DOHH2 (cell line): ENCODE measurements at regions not wholly inside any gene's neighbourhood (a gene's known extent, or its start where the extent isn't known, plus 50 kb on each side); places are given as distances from the start of the nearest gene placed in this dataset.
"Not testable (repeated sequence)": the region's sequence is repeated elsewhere in the genome, so short reads cannot be mapped to it uniquely, and the experiment has no call there.

ENCODE experiments used
- H3F3A ChIP-seq: fragments of 200-600 bp; sonication (generic), shearing (Covaris generic); 2 replicates; pipeline ENCODE4 v1.6.0; 2016; ENCODE audit warnings: antibody characterized with exemption, mild to moderate bottlenecking; ENCODE audit not compliant: control insufficient read depth, insufficient read depth
- H3K27ac ChIP-seq: fragments of 200-600 bp; sonication (generic); 2 replicates; pipeline ENCODE4 v1.5.1; 2014; ENCODE audit warnings: low read depth, mild to moderate bottlenecking, low read length, moderate library complexity
- H3K27me3 ChIP-seq: fragments of 200-600 bp; sonication (generic); 2 replicates; pipeline ENCODE4 v1.6.1; 2014; ENCODE audit warnings: mild to moderate bottlenecking, low read length, mixed read lengths; ENCODE audit not compliant: control insufficient read depth
- H3K36me3 ChIP-seq: fragments of 200-600 bp; sonication (generic); 2 replicates; pipeline ENCODE4 v1.6.1; 2014; ENCODE audit warnings: mild to moderate bottlenecking, low read length, moderate library complexity, mixed read lengths; ENCODE audit not compliant: control insufficient read depth
- H3K4me1 ChIP-seq: fragments of 200-600 bp; sonication (generic); 2 replicates; pipeline ENCODE4 v1.6.1; 2014; ENCODE audit warnings: mild to moderate bottlenecking, low read length, mixed read lengths; ENCODE audit not compliant: control insufficient read depth
- H3K4me2 ChIP-seq: fragments of 200-600 bp; sonication (generic); 2 replicates; pipeline ENCODE4 v1.6.0; 2014; ENCODE audit warnings: mild to moderate bottlenecking, low read length, moderate library complexity
- H3K4me3 ChIP-seq: fragments of 200-600 bp; sonication (generic); 2 replicates; pipeline ENCODE4 v1.5.1; 2014; ENCODE audit warnings: mild to moderate bottlenecking, low read length, mixed read lengths
- H3K79me2 ChIP-seq: fragments of 200-600 bp; sonication (generic); 2 replicates; pipeline ENCODE4 v1.6.1; 2014; ENCODE audit warnings: mild to moderate bottlenecking, low read length, mixed read lengths; ENCODE audit not compliant: control insufficient read depth
- H3K9me2 ChIP-seq: fragments of 200-600 bp; sonication (generic); replicated peaks from 2 replicates; pipeline ENCODE4 v1.6.1; 2014; ENCODE audit warnings: mild to moderate bottlenecking, low read length, mixed read lengths; ENCODE audit not compliant: control insufficient read depth
- H3K9me3 ChIP-seq: fragments of 200-600 bp; sonication (generic); 2 replicates; pipeline ENCODE4 v1.6.1; 2014; ENCODE audit warnings: antibody characterized with exemption, low read length, mixed read lengths; ENCODE audit not compliant: control insufficient read depth, insufficient read depth
- H4K20me1 ChIP-seq: fragments of 200-600 bp; sonication (generic); 2 replicates; pipeline ENCODE4 v1.6.0; 2014; ENCODE audit warnings: low read depth, mild to moderate bottlenecking, antibody characterized with exemption, low read length, moderate library complexity; ENCODE audit not compliant: control insufficient read depth, insufficient read depth
- CTCF ChIP-seq: fragments of 200-600 bp; sonication (generic); IDR thresholded peaks from one replicate; pipeline ENCODE4 v1.5.1; 2014; ENCODE audit warnings: antibody characterized with exemption, mild to moderate bottlenecking, low read depth, low read length; ENCODE audit not compliant: poor library complexity, severe bottlenecking
- EZH2phosphoT487 ChIP-seq: fragments of 200-600 bp; sonication (generic); IDR thresholded peaks from 2 replicates; pipeline ENCODE4 v1.6.1; 2017; ENCODE audit warnings: borderline replicate concordance, mild to moderate bottlenecking, antibody characterized with exemption, low read length, moderate library complexity, mixed read lengths

GRCh38 chr2:77737236-77737635, 215.1 kb upstream of the LRRTM4 start:
- H3K4me3 ChIP-seq, result no peak overlapping the region
- H3K79me2 ChIP-seq, result no peaks in the 10 kb centered on the region
- H3K36me3 ChIP-seq, result no peaks in the 10 kb centered on the region
- no peaks in the 10 kb centered on the region for H3K27me3 ChIP-seq
- no peaks in the 10 kb centered on the region for H3K9me3 ChIP-seq
- H3K4me2 ChIP-seq, result no peak overlapping the region
- H3K4me1 ChIP-seq, result no peaks in the 10 kb centered on the region
- H3F3A ChIP-seq, result no peaks in the 10 kb centered on the region
- TF ChIP-seq EZH2phosphoT487 (no peak), CTCF (no peak)
- H3K27ac ChIP-seq, result no peak overlapping the region
- no peaks in the 10 kb centered on the region for H4K20me1 ChIP-seq
- H3K9me2 ChIP-seq, result no peaks in the 10 kb centered on the region

DNA sequence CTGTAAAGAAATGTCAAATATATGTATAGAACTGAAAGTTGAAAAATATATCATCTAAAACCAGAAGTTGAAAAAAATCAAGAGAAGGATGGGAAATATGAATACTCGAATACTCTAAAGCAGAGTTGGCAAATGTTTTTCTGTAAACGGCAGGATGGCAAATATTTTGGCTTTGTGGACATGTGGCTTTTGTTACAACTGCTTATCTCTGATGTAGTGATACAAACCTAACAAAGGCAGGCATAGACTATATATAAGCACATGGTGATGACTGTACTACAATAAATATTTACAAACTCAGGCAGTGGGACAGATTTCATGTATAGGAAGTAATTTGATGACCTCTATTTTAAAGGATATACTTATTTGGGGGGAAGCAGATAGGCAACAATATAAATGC, 224.6 kb upstream of the LRRTM4 start:
- Histone ChIP-seq H3F3A (no peaks in the 10 kb centered on the region), H3K4me1 (no peaks in the 10 kb centered on the region), H3K9me2 (no peaks in the 10 kb centered on the region), H3K4me2 (no peak overlapping the region), H3K27me3 (no peaks in the 10 kb centered on the region), H4K20me1 (no peaks in the 10 kb centered on the region), H3K27ac (no peak overlapping the region), H3K36me3 (no peaks in the 10 kb centered on the region), H3K4me3 (no peak overlapping the region), H3K9me3 (no peaks in the 10 kb centered on the region), H3K79me2 (no peaks in the 10 kb centered on the region)
- no peak for TF ChIP-seq EZH2phosphoT487
- no peak for TF ChIP-seq CTCF

DNA sequence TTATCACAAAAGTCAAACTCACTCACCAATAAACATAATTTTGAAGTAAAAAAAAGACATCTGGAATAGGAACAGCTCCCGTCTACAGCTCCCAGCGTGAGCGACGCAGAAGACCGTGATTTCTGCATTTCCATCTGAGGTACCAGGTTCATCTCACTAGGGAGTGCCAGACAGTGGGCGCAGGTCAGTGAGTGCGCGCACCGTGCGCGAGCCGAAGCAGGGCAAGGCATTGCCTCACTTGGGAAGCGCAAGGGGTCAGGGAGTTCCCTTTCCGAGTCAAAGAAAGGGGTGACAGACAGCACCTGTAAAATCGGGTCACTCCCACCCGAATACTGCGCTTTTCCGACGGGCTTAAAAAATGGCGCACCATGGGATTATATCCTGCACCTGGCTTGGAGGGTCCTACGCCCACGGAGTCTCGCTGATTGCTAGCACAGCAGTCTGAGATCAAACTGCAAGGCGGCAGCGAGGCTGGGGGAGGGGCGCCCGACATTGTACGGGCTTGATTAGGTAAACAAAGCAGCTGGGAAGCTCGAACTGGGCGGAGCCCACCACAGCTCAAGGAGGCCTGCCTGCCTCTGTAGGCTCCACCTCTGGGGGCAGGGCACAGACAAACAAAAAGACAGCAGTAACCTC, 231.7 kb upstream of the LRRTM4 start:
- not testable (repeated sequence) for H3K4me2 ChIP-seq, H3K4me1 ChIP-seq, H3K9me2 ChIP-seq, H3F3A ChIP-seq, H3K79me2 ChIP-seq, H3K4me3 ChIP-seq, H3K27me3 ChIP-seq, H3K36me3 ChIP-seq, H3K27ac ChIP-seq, H3K9me3 ChIP-seq, H4K20me1 ChIP-seq

DNA sequence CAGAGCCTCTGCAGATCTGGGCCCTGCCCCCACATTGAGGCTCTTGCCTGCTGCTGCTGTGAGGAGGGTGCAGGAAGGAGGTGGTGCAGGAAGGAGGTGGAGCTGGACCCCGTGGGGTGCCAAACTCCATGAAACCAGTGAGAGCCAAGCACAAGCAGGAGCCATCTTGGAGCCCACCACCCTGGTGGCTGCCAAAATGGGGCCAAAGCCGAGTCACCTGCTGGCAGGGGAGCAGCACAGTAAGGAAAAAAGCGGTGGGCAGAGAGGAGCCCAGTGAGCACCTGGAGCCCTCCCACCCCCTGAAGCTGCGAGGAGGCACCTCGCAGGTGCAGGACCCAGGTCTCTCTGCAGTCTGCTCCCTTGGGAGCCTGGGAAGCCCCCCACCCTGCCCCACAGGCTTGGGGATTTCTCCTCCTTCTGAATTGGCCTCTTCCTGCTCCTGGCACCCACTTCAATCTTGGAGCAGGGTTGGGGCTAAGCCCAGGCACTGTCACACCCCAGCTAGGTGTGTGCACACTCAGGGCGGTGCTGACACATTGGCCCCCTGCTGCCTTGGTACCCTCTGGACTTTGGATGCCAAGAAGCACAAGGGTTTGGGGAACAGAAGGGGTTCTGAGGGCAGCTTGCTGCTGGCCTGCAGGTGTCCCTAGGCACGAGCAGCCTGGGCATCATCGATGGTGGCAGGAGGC, 245.4 kb upstream of the LRRTM4 start:
- Histone ChIP-seq H3K36me3 (no peaks in the 10 kb centered on the region), H3K4me1 (no peaks in the 10 kb centered on the region), H3K9me3 (no peaks in the 10 kb centered on the region), H3K4me2 (no peak overlapping the region), H3K27me3 (no peaks in the 10 kb centered on the region), H3K9me2 (no peaks in the 10 kb centered on the region), H3K4me3 (no peak overlapping the region), H4K20me1 (no peaks in the 10 kb centered on the region), H3K27ac (no peak overlapping the region), H3K79me2 (no peaks in the 10 kb centered on the region), H3F3A (no peaks in the 10 kb centered on the region)
- TF ChIP-seq CTCF, result no peak
- TF ChIP-seq EZH2phosphoT487, result no peak
